Liver (tissue), 7 donors: ENCODE measurements at regions not wholly inside any gene's neighbourhood (a gene's known extent, or its start where the extent isn't known, plus 50 kb on each side); places are given as distances from the start of the nearest gene placed in this dataset.

ENCODE experiments used
- DNase-seq: peaks from one replicate; pipeline ENCODE4 v3.0.0-alpha.2; 2017; ENCODE audit warnings: low spot score
- H3K27ac ChIP-seq, 2 donors: one replicate each; pipeline ENCODE4 v1.7.0; 2013; ENCODE audit warnings: inconsistent platforms in 2 of 2, low read length in 2 of 2, control low read depth in 1 of 2, low read depth in 1 of 2, mild to moderate bottlenecking in 1 of 2
- H3K27me3 ChIP-seq, 4 donors: one replicate each; pipeline versions ENCODE4 v1.6.1 to v1.7.0; 2013; ENCODE audit warnings: low read length in 3 of 4, inconsistent platforms in 1 of 4, mild to moderate bottlenecking in 1 of 4, moderate library complexity in 1 of 4; ENCODE audit not compliant: control insufficient read depth in 4 of 4, insufficient read depth in 4 of 4
- H3K36me3 ChIP-seq, 4 donors: one replicate each; pipeline versions ENCODE4 v1.6.1 to v1.7.0; 2013; ENCODE audit warnings: low read length in 3 of 4, mild to moderate bottlenecking in 3 of 4, low read depth in 1 of 4, moderate library complexity in 1 of 4; ENCODE audit not compliant: control insufficient read depth in 4 of 4, insufficient read depth in 3 of 4
- H3K4me1 ChIP-seq, 4 donors: one replicate each; pipeline versions ENCODE4 v1.6.1 to v1.7.0; 2013; ENCODE audit warnings: low read length in 3 of 4, mild to moderate bottlenecking in 3 of 4, moderate library complexity in 1 of 4; ENCODE audit not compliant: control insufficient read depth in 4 of 4, insufficient read depth in 4 of 4
- H3K4me3 ChIP-seq, 3 donors: one replicate each; pipeline versions ENCODE4 v1.6.1 to v1.7.0; 2013; ENCODE audit warnings: low read length in 3 of 3, control low read depth in 1 of 3, low read depth in 1 of 3, mild to moderate bottlenecking in 1 of 3
- H3K9ac ChIP-seq, 2 donors: one replicate each; pipeline ENCODE4 v1.7.0; 2013; ENCODE audit warnings: low read length in 2 of 2, mild to moderate bottlenecking in 2 of 2, moderate library complexity in 2 of 2, control low read depth in 1 of 2, low read depth in 1 of 2
- H3K9me3 ChIP-seq, 4 donors: one replicate each; pipeline versions ENCODE4 v1.6.1 to v1.7.0; 2013; ENCODE audit warnings: low read length in 3 of 4; ENCODE audit not compliant: control insufficient read depth in 4 of 4
- ATF3 ChIP-seq: IDR thresholded peaks from 2 replicates; pipeline ENCODE4 v1.6.1; 2016; ENCODE audit warnings: antibody characterized with exemption
- EGR1 ChIP-seq, 2 donors: IDR thresholded peaks; 2 replicates each; pipeline ENCODE4 v1.6.1; 2016 to 2018; ENCODE audit warnings: antibody characterized with exemption in 2 of 2, low read depth in 2 of 2
- FOXA2 ChIP-seq: IDR thresholded peaks from 2 replicates; pipeline ENCODE4 v1.6.1; 2016; ENCODE audit warnings: antibody characterized with exemption
- HNF4G ChIP-seq: IDR thresholded peaks from 2 replicates; pipeline ENCODE4 v1.6.1; 2016; ENCODE audit warnings: antibody characterized with exemption
- JUND ChIP-seq, 2 donors: IDR thresholded peaks; 2 replicates each; pipeline ENCODE4 v1.6.1; 2016; ENCODE audit warnings: antibody characterized with exemption in 2 of 2
- MAX ChIP-seq: IDR thresholded peaks from 2 replicates; pipeline ENCODE4 v1.6.1; 2016; ENCODE audit warnings: antibody characterized with exemption
- NR2F2 ChIP-seq: IDR thresholded peaks from 2 replicates; pipeline ENCODE4 v1.6.1; 2016; ENCODE audit warnings: antibody characterized with exemption
- REST ChIP-seq: IDR thresholded peaks from 2 replicates; pipeline ENCODE4 v1.6.1; 2016; ENCODE audit warnings: antibody characterized with exemption, mild to moderate bottlenecking
- RXRA ChIP-seq, 2 donors: IDR thresholded peaks; 2 replicates each; pipeline ENCODE4 v1.6.1; 2017 to 2018; ENCODE audit warnings: antibody characterized with exemption in 2 of 2, mild to moderate bottlenecking in 1 of 2
- SP1 ChIP-seq: IDR thresholded peaks from 2 replicates; pipeline ENCODE4 v1.6.1; 2018; ENCODE audit warnings: antibody characterized with exemption, mild to moderate bottlenecking
- TAF1 ChIP-seq: conservative IDR thresholded peaks from 2 replicates; pipeline ENCODE4 v1.6.1; 2016; ENCODE audit warnings: antibody characterized with exemption, mild to moderate bottlenecking
- YY1 ChIP-seq: IDR thresholded peaks from 2 replicates; pipeline ENCODE4 v1.6.1; 2016; ENCODE audit warnings: antibody characterized with exemption, mild to moderate bottlenecking
- WGBS: extraction: QIAGEN DNeasy Blood & Tissue Kit; methylation state at CpG from one replicate; pipeline ENCODE4 v1.1.7; 2013; 5-methylcytosine and 5-hydroxymethylcytosine counted together
- donor health status: healthy.
- donor health status: healthy.
- donor health status: healthy.
- donor health status: healthy.

GRCh38 chr4:128358913-128359279 is 71.3 kb upstream of the PGRMC2 start:
- Histone ChIP-seq H3K36me3 (no peaks in the 10 kb centered on the region), H3K4me1 (peaks cover 0 to 8% (median 1%) of the 10 kb centered on the region in 4 donors), H3K27ac (no peak overlapping the region), H3K9me3 (no peaks in the 10 kb centered on the region), H3K27me3 (no peaks in the 10 kb centered on the region), H3K4me3 (no peak overlapping the region), H3K9ac (no peak overlapping the region)
- TF ChIP-seq HNF4G (no peak), ATF3 (no peak), NR2F2 (no peak), JUND (IDR thresholded peaks at IDR 0.05) (no peak), RXRA (IDR thresholded peaks at IDR 0.05) (no peak)
- 74% methylated on average over 2 of the region's 2 CpGs for WGBS
- no peak for DNase-seq

GRCh38 chr4:128358231-128358912 is 70.8 kb upstream of the PGRMC2 start:
- 84% methylated on average over 7 of the region's 7 CpGs for WGBS
- Histone ChIP-seq H3K27me3 (no peaks in the 10 kb centered on the region), H3K27ac (no peak overlapping the region), H3K9ac (no peak overlapping the region), H3K9me3 (no peaks in the 10 kb centered on the region), H3K36me3 (no peaks in the 10 kb centered on the region), H3K4me3 (no peak overlapping the region), H3K4me1 (peaks cover 0 to 8% (median 1%) of the 10 kb centered on the region in 4 donors)
- TF ChIP-seq NR2F2 = peak; percentile 61
- no peak for TF ChIP-seq EGR1 (IDR thresholded peaks at IDR 0.05; ENCODE audit: low read depth in 2 of 2)
- no peak for TF ChIP-seq TAF1
- DNase-seq = no peak

- TF ChIP-seq MAX = no peak
- TF ChIP-seq FOXA2 = no peak
- TF ChIP-seq HNF4G = no peak
- no peak for TF ChIP-seq REST
- no peak for TF ChIP-seq TAF1
- TF ChIP-seq SP1 = no peak
- no peak for TF ChIP-seq YY1
- no peak for DNase-seq
- H3K27ac ChIP-seq = no peak overlapping the region
- H3K4me1 ChIP-seq = peaks cover 0 to 8% (median 1%) of the 10 kb centered on the region in 4 donors
- H3K27me3 ChIP-seq = no peaks in the 10 kb centered on the region
- 84% methylated on average over 2 of the region's 2 CpGs for WGBS
- H3K36me3 ChIP-seq = no peaks in the 10 kb centered on the region
- no peak overlapping the region for H3K9ac ChIP-seq
- no peaks in the 10 kb centered on the region for H3K9me3 ChIP-seq
- H3K4me3 ChIP-seq = no peak overlapping the region
Observed at GRCh38 chr4:128357286-128357685, 69.7 kb upstream of the PGRMC2 start.
